Fibroblast of skin of right quadriceps (primary cell): ENCODE measurements at regions not wholly inside any gene's neighbourhood (a gene's known extent, or its start where the extent isn't known, plus 50 kb on each side); places are given as distances from the start of the nearest gene placed in this dataset.
"Not testable (repeated sequence)": the region's sequence is repeated elsewhere in the genome, so short reads cannot be mapped to it uniquely, and the experiment has no call there.

Experiments used
- DNase-seq: peaks from one replicate; pipeline ENCODE4 v3.0.0-alpha.2; 2013

- no peak for DNase-seq
Observed at GRCh38 chr1:56145581-56145980, 433.8 kb downstream of the PLPP3 start.

GRCh38 chr1:56142301-56142700 lies 437.1 kb downstream of the PLPP3 start:
- DNase-seq: no peak

- peak; percentile 63 for DNase-seq
Observed at GRCh38 chr1:56139836-56140235, 439.5 kb downstream of the PLPP3 start.

- DNase-seq: peak; percentile 43
Observed at GRCh38 chr1:56137521-56138505, 441.6 kb downstream of the PLPP3 start.

- DNase-seq: no peak
Observed at GRCh38 chr1:56137090-56137489, 442.3 kb downstream of the PLPP3 start.

- no peak for DNase-seq
Observed at GRCh38 chr1:56135864-56136147, 443.6 kb downstream of the PLPP3 start.

GRCh38 chr1:56135069-56135863 lies 444.1 kb downstream of the PLPP3 start:
- DNase-seq: peak; percentile 18

GRCh38 chr1:56133522-56134472 lies 445.6 kb downstream of the PLPP3 start:
- DNase-seq: peak; percentile 33

GRCh38 chr1:56132520-56132919 lies 446.8 kb downstream of the PLPP3 start:
- DNase-seq: no peak

GRCh38 chr1:56129837-56130236 lies 449.5 kb downstream of the PLPP3 start:
- no peak for DNase-seq

- no peak for DNase-seq
Observed at GRCh38 chr1:56125316-56125715, 454.0 kb downstream of the PLPP3 start.

- no peak for DNase-seq
Observed at GRCh38 chr1:56123826-56124225, 455.5 kb downstream of the PLPP3 start.

GRCh38 chr1:56123421-56123820 lies 455.9 kb downstream of the PLPP3 start:
- peak; percentile 82 for DNase-seq

GRCh38 chr1:56120021-56120420 lies 459.3 kb downstream of the PLPP3 start:
- DNase-seq: peak; percentile 64

GRCh38 chr1:56118676-56119075 lies 460.7 kb downstream of the PLPP3 start:
- not testable (repeated sequence) for DNase-seq

GRCh38 chr1:56115701-56116100 lies 463.7 kb downstream of the PLPP3 start:
- no peak for DNase-seq

- DNase-seq: no peak
Observed at GRCh38 chr1:56113679-56114078, 465.7 kb downstream of the PLPP3 start.

GRCh38 chr1:56107275-56107638 lies 472.1 kb downstream of the PLPP3 start:
- DNase-seq: no peak

GRCh38 chr1:56106531-56107274 lies 472.7 kb downstream of the PLPP3 start:
- DNase-seq: no peak

- DNase-seq: no peak
Observed at GRCh38 chr1:56105397-56105796, 474.0 kb downstream of the PLPP3 start.

- DNase-seq: peak; percentile 39
Observed at GRCh38 chr1:56099766-56100265, 479.5 kb downstream of the PLPP3 start.

GRCh38 chr1:56098946-56099345 lies 480.4 kb downstream of the PLPP3 start:
- DNase-seq: peak; percentile 99
